ENCODE measurements at regions not wholly inside any gene's neighbourhood (a gene's known extent, or its start where the extent isn't known, plus 50 kb on each side); places are given as distances from the start of the nearest gene placed in this dataset.

GRCh38 chr2:52135235-52135634, 1103.3 kb upstream of the NRXN1 start:
- Histone ChIP-seq H3K4me2 (ENCODE audit: low read length) (no peak overlapping the region), H3K18ac (ENCODE audit: low read length) (no peak overlapping the region), H3K36me3 (ENCODE audit: control insufficient read depth in 1 of 2, insufficient read depth in 2 of 2, low read length in 2 of 2) (no peaks in the 10 kb centered on the region), H2AK5ac (ENCODE audit: low read length) (no peak overlapping the region), H3K27me3 (ENCODE audit: insufficient read depth, low read length) (no peaks in the 10 kb centered on the region), H3K14ac (ENCODE audit: low read length) (no peak overlapping the region), H3K9me3 (ENCODE audit: insufficient read depth, low read depth, low read length) (no peaks in the 10 kb centered on the region), H3K23ac (ENCODE audit: low read length) (no peak overlapping the region), H3K79me2 (ENCODE audit: control insufficient read depth, insufficient read depth, low read length, poor library complexity) (no peaks in the 10 kb centered on the region), H3K4me1 (ENCODE audit: control insufficient read depth in 1 of 2, insufficient read depth in 2 of 2, low read length in 2 of 2) (no peaks in the 10 kb centered on the region), H2AFZ (ENCODE audit: insufficient read depth, low read length, poor library complexity) (no peak overlapping the region), H4K8ac (ENCODE audit: low read depth, low read length) (no peak overlapping the region), H3K4me3 (ENCODE audit: low read depth, low read length) (no peak overlapping the region), H3K4ac (ENCODE audit: low read depth, low read length) (no peak overlapping the region), H3K27ac (ENCODE audit: low read depth, low read length) (no peak overlapping the region), H2BK120ac (ENCODE audit: insufficient read depth, low read length, poor library complexity) (no peak overlapping the region), H4K91ac (ENCODE audit: low read depth, low read length) (no peak overlapping the region), H2BK5ac (ENCODE audit: low read depth, low read length, poor library complexity) (no peak overlapping the region), H2BK12ac (ENCODE audit: low read length) (no peak overlapping the region), H4K12ac (ENCODE audit: low read depth, low read length) (no peak overlapping the region), H3K9ac (ENCODE audit: low read length) (no peak overlapping the region), H3K79me1 (ENCODE audit: low read length) (no peaks in the 10 kb centered on the region)
- WGBS (ENCODE audit: extremely low coverage, insufficient coverage, insufficient read length): no CpG with 5 or more reads among the region's 2 CpGs
- DNase-seq: no peak

DNA sequence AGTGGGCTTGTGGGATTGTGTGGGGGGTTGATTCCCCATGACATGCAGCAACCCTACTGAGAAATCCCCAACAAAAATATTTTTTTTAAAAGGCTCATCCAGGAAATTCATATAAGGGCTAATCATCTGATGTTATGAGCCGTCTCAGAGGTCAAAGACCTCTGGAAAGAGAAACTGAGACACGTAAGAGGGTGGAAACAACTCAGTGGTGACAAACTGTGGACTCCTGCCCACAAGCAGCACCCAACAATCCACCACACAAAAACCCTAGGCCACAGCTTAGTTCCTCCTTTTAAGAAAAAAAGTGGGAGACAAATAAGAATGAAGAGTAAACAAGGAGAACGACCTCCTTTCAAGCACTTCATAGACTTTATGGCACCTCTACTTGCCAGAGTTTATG, 1096.1 kb upstream of the NRXN1 start:
- H3K4ac ChIP-seq (ENCODE audit: low read depth, low read length): no peak overlapping the region
- no peak overlapping the region for H3K14ac ChIP-seq (ENCODE audit: low read length)
- no peak overlapping the region for H2BK5ac ChIP-seq (ENCODE audit: low read depth, low read length, poor library complexity)
- H2AFZ ChIP-seq (ENCODE audit: insufficient read depth, low read length, poor library complexity): no peak overlapping the region
- no peaks in the 10 kb centered on the region for H3K79me2 ChIP-seq (ENCODE audit: control insufficient read depth, insufficient read depth, low read length, poor library complexity)
- no peaks in the 10 kb centered on the region for H3K4me1 ChIP-seq (ENCODE audit: control insufficient read depth in 1 of 2, insufficient read depth in 2 of 2, low read length in 2 of 2)
- H4K8ac ChIP-seq (ENCODE audit: low read depth, low read length): no peak overlapping the region
- no peak overlapping the region for H3K18ac ChIP-seq (ENCODE audit: low read length)
- H3K9ac ChIP-seq (ENCODE audit: low read length): no peak overlapping the region
- no peak overlapping the region for H3K4me2 ChIP-seq (ENCODE audit: low read length)
- H3K79me1 ChIP-seq (ENCODE audit: low read length): no peaks in the 10 kb centered on the region
- no peak overlapping the region for H3K27ac ChIP-seq (ENCODE audit: low read depth, low read length)
- no peak for DNase-seq
- no peak overlapping the region for H4K91ac ChIP-seq (ENCODE audit: low read depth, low read length)
- H3K9me3 ChIP-seq (ENCODE audit: insufficient read depth, low read depth, low read length): no peaks in the 10 kb centered on the region
- no peak overlapping the region for H2AK5ac ChIP-seq (ENCODE audit: low read length)
- no peak overlapping the region for H2BK120ac ChIP-seq (ENCODE audit: insufficient read depth, low read length, poor library complexity)
- no peaks in the 10 kb centered on the region for H3K27me3 ChIP-seq (ENCODE audit: insufficient read depth, low read length)
- H2BK12ac ChIP-seq (ENCODE audit: low read length): no peak overlapping the region
- H3K36me3 ChIP-seq (ENCODE audit: control insufficient read depth in 1 of 2, insufficient read depth in 2 of 2, low read length in 2 of 2): no peaks in the 10 kb centered on the region
- H3K23ac ChIP-seq (ENCODE audit: low read length): no peak overlapping the region
- H3K4me3 ChIP-seq (ENCODE audit: low read depth, low read length): no peak overlapping the region
- H4K12ac ChIP-seq (ENCODE audit: low read depth, low read length): no peak overlapping the region
- WGBS (ENCODE audit: extremely low coverage, insufficient coverage, insufficient read length): no CpG with 5 or more reads among the region's 3 CpGs

DNA sequence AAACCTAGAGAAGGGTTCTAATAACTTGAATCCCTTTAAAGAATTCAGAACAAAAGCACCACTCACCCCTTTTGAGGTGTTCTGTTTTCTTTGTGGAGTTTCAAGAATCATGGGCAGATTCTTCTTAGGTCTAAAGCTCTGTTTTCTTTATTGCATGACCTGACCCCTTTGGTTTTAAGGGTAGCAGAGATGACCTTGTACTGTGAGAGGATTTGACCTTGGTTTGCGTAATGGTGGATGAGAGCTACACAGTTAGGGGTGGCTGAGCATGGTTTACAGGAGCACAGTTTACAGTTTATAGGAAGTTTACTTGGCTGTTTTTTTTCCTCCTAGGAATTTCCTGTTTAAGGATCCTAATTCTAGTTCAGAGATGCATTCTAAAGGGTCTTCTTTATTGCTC, 1095.6 kb upstream of the NRXN1 start:
- Histone ChIP-seq H2BK5ac (ENCODE audit: low read depth, low read length, poor library complexity) (no peak overlapping the region), H2BK12ac (ENCODE audit: low read length) (no peak overlapping the region), H3K14ac (ENCODE audit: low read length) (no peak overlapping the region), H4K91ac (ENCODE audit: low read depth, low read length) (no peak overlapping the region), H4K8ac (ENCODE audit: low read depth, low read length) (no peak overlapping the region), H3K79me2 (ENCODE audit: control insufficient read depth, insufficient read depth, low read length, poor library complexity) (no peaks in the 10 kb centered on the region), H3K27ac (ENCODE audit: low read depth, low read length) (no peak overlapping the region), H3K4me3 (ENCODE audit: low read depth, low read length) (no peak overlapping the region), H3K9me3 (ENCODE audit: insufficient read depth, low read depth, low read length) (no peaks in the 10 kb centered on the region), H3K4ac (ENCODE audit: low read depth, low read length) (no peak overlapping the region), H2AFZ (ENCODE audit: insufficient read depth, low read length, poor library complexity) (no peak overlapping the region), H3K79me1 (ENCODE audit: low read length) (no peaks in the 10 kb centered on the region), H3K4me2 (ENCODE audit: low read length) (no peak overlapping the region), H3K4me1 (ENCODE audit: control insufficient read depth in 1 of 2, insufficient read depth in 2 of 2, low read length in 2 of 2) (no peaks in the 10 kb centered on the region), H3K23ac (ENCODE audit: low read length) (no peak overlapping the region), H3K18ac (ENCODE audit: low read length) (no peak overlapping the region), H3K9ac (ENCODE audit: low read length) (no peak overlapping the region), H4K12ac (ENCODE audit: low read depth, low read length) (no peak overlapping the region), H2AK5ac (ENCODE audit: low read length) (no peak overlapping the region), H2BK120ac (ENCODE audit: insufficient read depth, low read length, poor library complexity) (no peak overlapping the region), H3K27me3 (ENCODE audit: insufficient read depth, low read length) (no peaks in the 10 kb centered on the region), H3K36me3 (ENCODE audit: control insufficient read depth in 1 of 2, insufficient read depth in 2 of 2, low read length in 2 of 2) (no peaks in the 10 kb centered on the region)
- no CpG with 5 or more reads among the region's 1 CpG for WGBS (ENCODE audit: extremely low coverage, insufficient coverage, insufficient read length)
- no peak for DNase-seq

DNA sequence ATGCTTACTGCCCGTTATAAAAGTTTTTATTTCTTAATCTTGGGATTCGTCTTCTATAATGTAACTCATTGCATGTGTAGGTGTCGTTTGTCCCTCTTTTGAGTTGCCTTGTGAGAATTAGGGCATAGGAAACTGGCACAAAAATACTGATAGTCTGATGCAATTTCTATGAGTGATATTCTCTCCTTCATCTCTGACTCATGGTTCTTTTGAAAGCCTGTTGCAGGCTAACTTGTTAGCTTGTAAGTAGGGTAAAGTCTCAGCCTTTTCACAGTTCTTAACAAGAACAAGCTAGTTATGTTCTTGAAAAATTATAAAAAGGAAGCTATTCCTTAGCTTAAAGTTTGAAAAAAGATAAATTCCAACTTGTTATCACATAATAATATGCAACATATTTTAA, 1085.4 kb upstream of the NRXN1 start:
- WGBS (ENCODE audit: extremely low coverage, insufficient coverage, insufficient read length): no CpG with 5 or more reads among the region's 3 CpGs
- Histone ChIP-seq H2BK5ac (ENCODE audit: low read depth, low read length, poor library complexity) (no peak overlapping the region), H4K8ac (ENCODE audit: low read depth, low read length) (no peak overlapping the region), H3K79me2 (ENCODE audit: control insufficient read depth, insufficient read depth, low read length, poor library complexity) (no peaks in the 10 kb centered on the region), H2AFZ (ENCODE audit: insufficient read depth, low read length, poor library complexity) (no peak overlapping the region), H2BK12ac (ENCODE audit: low read length) (no peak overlapping the region), H3K4me2 (ENCODE audit: low read length) (no peak overlapping the region), H3K27ac (ENCODE audit: low read depth, low read length) (no peak overlapping the region), H3K4ac (ENCODE audit: low read depth, low read length) (no peak overlapping the region), H3K27me3 (ENCODE audit: insufficient read depth, low read length) (no peaks in the 10 kb centered on the region), H3K18ac (ENCODE audit: low read length) (no peak overlapping the region), H3K9me3 (ENCODE audit: insufficient read depth, low read depth, low read length) (no peaks in the 10 kb centered on the region), H3K36me3 (ENCODE audit: control insufficient read depth in 1 of 2, insufficient read depth in 2 of 2, low read length in 2 of 2) (no peaks in the 10 kb centered on the region), H3K14ac (ENCODE audit: low read length) (no peak overlapping the region), H4K91ac (ENCODE audit: low read depth, low read length) (no peak overlapping the region), H3K4me1 (ENCODE audit: control insufficient read depth in 1 of 2, insufficient read depth in 2 of 2, low read length in 2 of 2) (no peaks in the 10 kb centered on the region), H2AK5ac (ENCODE audit: low read length) (no peak overlapping the region), H3K9ac (ENCODE audit: low read length) (no peak overlapping the region), H4K12ac (ENCODE audit: low read depth, low read length) (no peak overlapping the region), H3K4me3 (ENCODE audit: low read depth, low read length) (no peak overlapping the region), H3K79me1 (ENCODE audit: low read length) (no peaks in the 10 kb centered on the region), H3K23ac (ENCODE audit: low read length) (no peak overlapping the region), H2BK120ac (ENCODE audit: insufficient read depth, low read length, poor library complexity) (no peak overlapping the region)
- DNase-seq: no peak

Measured in trophoblast cell (in vitro differentiated cells and primary cell).